ENCODE measurements at regions not wholly inside any gene's neighbourhood (a gene's known extent, or its start where the extent isn't known, plus 50 kb on each side); places are given as distances from the start of the nearest gene placed in this dataset.

- no peak for DNase-seq
Observed at GRCh38 chr6:50236164-50236563, 186.4 kb upstream of the DEFB112 start.

DNA sequence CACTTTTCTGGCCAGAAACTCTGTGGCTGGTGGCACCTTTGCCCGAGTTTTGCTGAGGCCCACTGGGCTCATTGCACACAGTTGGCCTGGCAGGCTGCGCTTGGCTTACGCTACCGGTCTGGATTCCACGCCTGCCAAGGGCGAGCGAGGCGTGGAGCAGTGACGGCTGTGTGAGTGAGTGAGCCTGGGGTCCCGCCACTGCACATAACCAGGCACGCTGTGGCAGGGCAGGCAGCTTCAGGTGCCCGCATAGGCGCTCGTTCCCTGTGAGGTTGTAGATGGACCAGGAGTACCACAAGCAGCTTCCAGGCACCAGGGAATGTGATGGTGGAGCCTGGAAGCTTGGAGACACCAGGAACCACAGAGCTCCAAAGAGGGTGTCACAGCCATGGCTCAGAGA is 190.1 kb upstream of the DEFB112 start:
- DNase-seq: no peak

- no peak for DNase-seq
Observed at GRCh38 chr6:50240986-50241385, 191.3 kb upstream of the DEFB112 start.

- DNase-seq: no peak
Observed at GRCh38 chr6:50249493-50249892, 199.8 kb upstream of the DEFB112 start.

- DNase-seq: no peak
Observed at GRCh38 chr6:50257322-50257721, 207.6 kb upstream of the DEFB112 start.

GRCh38 chr6:50259903-50260302 is 210.2 kb upstream of the DEFB112 start:
- no peak for DNase-seq

- DNase-seq: no peak
Observed at GRCh38 chr6:50264995-50265571, 215.4 kb upstream of the DEFB112 start.

- DNase-seq: no peak
Observed at GRCh38 chr6:50270415-50270814, 220.7 kb upstream of the DEFB112 start.

GRCh38 chr6:50271266-50271665 is 221.5 kb upstream of the DEFB112 start:
- no peak for DNase-seq

GRCh38 chr6:50271817-50272216 is 222.1 kb upstream of the DEFB112 start:
- DNase-seq: no peak

DNA sequence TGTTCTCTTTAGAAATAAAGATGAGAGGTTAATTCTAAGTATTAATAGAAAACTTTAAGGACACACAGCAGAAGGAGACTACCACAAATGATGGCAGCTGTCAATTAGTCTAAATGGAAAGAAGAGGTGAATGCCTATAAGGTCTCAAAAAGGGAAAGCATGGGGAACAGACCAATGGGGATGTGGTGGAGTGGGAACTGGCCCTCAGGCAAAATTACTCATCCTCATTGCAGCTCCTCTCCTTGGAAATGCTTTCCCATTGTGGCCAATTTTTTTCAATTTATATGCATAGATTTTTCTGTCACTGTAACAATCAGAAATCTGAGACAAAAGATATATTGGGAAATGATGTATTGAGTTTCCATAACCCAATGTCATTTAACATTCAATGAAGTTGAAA is 222.9 kb upstream of the DEFB112 start:
- no peak for DNase-seq

DNA sequence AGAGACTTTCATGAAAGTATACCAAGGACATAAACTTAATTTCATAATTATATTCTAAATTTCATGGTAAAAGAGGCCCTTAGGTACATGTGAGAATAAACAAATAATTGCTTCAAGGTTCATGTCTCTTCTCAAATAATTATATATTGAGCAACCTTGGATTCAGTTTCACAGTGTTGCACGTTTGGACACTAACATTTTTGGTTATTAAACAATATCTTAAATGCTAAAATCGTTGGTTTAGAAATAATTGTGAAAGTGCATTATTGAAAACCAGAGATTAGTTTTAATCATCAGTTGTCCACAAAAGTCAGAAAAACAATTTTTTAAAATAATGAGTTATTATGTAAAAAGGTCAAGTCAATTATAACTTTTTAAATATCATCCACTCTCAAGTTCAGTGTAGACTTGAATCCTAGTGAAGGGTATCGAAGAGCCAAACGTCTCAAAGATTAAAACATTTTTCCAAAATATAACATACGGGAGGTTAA is 227.1 kb upstream of the DEFB112 start:
- no peak for DNase-seq

GRCh38 chr6:50277774-50278173 is 228.0 kb upstream of the DEFB112 start:
- no peak for DNase-seq

DNA sequence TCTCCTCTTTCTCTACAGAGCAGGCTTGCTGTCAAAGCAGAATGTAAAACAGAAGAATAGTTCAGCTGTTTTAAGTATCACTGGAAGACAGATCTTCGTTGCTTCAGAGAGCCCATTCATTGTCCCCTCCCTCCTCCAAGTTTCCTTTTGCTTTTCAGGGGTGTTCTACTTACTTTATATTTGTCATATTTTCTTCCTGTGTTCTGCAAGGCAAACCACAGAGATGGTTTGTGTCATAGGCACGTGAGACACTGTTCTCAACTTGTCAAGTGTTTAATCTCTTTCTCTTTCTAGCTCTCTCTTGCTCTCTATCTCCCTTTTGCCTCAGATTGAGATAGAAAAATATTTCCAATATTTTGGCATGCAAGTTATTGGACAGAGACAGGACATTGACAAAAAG is 228.9 kb upstream of the DEFB112 start:
- no peak for DNase-seq

GRCh38 chr6:50285735-50286134 is 236.0 kb upstream of the DEFB112 start:
- DNase-seq: no peak

DNA sequence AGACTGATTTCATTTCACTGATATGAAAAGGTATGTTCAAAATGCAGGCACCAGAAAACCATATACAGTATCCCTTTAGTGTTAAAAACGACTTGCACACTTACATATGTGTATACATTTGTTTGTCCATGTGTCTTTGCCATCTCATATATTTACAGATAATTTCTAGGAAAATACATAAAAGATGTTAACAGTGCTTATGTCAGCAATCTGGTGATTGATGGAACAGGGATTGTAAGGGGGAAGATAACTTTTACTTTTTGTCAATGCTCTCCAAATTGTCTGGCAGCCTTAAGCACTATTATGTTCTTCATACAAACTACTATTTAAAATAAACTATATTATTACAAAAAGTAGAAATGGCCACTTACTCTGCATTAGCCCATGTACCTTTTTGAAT is 238.5 kb upstream of the DEFB112 start:
- no peak for DNase-seq

- no peak for DNase-seq
Observed at GRCh38 chr6:50288881-50289280, 239.2 kb upstream of the DEFB112 start.

DNA sequence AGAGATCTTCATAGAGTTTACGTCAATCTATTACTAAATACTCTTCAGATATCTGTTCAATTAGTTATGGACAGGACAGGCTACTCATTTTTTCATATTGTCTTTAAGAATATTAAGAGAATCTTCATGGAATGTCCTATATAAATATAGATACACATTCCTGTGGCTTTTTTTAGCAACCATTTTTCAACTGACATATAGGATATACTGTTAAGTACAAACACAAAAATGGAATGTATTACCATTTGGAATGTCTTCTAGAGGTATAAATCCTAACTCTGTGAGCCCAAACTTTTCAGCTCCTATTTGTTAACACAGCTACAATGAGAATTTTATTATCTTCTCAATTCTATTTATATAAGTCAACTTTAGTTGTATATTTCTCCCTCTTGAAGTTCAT is 239.6 kb upstream of the DEFB112 start:
- no peak for DNase-seq

DNA sequence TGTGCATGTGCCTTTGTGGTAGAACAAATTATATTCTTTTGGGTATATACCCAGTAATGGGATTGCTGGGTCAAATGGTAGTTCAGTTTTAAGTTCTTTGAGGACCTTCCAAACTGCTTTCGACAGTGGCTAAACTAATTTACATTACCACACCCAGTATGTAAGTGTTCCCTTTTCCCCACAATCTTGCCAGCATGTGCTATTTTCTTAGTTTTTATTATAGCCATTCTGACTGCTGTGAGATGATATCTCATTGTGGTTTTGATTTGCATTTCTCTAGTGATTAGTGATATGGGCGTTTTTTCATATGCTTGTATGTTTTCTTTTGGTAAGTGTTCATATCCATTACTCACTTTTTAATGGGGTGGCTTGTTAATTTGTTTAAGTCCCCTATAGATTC is 251.6 kb upstream of the DEFB112 start:
- DNase-seq: no peak

DNA sequence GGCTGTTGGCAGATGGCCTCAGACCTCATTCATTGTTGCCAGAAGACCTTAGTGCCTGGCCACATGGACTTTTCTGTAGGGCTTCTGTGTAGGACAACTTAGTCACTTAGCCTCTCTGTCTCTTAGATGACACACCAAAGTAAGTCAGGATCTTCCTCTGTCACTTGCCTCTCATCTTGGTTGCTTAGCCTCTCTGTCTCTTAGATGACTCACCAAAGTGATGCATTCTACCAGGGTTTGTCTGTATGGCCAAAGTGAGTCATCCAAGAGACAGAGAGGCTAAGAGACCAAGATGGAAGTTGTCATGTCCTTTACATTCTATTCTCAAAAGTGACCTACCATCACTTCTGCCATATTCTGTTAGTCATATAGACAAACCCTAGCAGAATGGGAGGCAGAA is 255.9 kb upstream of the DEFB112 start:
- DNase-seq: no peak

GRCh38 chr6:50318536-50318935 is 268.8 kb upstream of the DEFB112 start:
- no peak for DNase-seq

GRCh38 chr6:50330347-50330746 is 280.6 kb upstream of the DEFB112 start:
- DNase-seq: no peak

GRCh38 chr6:50330963-50331362 is 281.2 kb upstream of the DEFB112 start:
- no peak for DNase-seq

- no peak for DNase-seq
Observed at GRCh38 chr6:50333696-50334095, 284.0 kb upstream of the DEFB112 start.

DNA sequence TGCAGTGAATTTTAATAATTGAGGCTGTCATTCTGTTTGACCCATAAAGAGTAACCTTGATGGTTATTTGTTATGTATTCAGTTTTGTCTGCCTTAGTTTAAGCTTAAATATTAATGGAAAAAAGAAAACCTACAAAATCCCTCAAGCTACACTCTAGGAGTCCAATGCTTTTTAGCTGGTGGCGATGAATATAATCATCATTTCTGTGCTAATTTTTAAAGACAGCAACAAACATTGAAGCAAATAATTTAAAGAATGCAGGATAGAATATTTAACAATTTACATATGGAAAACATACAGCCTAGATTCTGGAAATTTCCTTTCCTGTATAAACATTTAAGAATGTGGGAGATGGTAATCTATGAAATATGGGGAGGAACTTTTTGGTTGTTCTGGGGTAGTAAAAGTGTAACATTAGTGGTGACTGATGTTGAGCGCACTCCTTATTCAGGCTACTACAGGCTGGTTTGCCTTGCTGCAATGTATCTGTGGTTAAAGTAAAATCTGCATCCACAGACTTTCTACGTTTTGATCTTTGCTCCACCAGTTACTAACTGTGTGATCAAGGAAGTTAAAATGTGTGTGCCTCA is 287.9 kb upstream of the DEFB112 start:
- no peak for DNase-seq
